ENCODE measurements at regions not wholly inside any gene's neighbourhood (a gene's known extent, or its start where the extent isn't known, plus 50 kb on each side); places are given as distances from the start of the nearest gene placed in this dataset.

DNA sequence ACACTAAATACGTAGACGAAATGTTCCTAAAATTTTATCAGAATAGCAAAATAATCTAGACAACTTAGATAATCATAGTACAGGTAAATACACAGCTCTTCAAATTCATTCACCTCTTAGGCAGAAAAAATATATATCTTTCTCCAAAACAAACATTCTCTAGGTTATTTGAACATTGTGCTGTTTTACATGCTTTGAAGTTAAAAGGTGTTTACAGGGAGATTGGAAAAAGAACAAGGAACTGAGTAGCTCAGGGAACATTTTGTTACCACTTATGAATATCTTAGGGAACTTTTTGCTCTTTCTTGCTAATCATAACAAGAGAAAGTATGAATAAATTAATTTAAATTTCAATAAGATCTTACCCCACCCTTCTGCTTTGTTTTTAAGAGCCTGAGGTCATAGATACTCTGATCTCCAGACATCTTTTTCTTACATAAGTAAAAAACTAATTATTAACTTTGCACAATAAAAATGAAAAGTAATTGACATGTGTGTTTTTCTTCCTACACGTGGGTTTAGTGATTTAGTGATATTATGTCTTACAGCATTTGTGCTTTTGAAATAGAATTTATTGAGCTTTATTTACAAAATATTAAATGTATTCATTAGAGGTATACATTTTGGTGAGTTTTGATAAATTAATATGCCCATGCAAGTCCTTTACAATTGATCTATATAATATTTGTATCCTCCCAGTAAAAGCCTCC is 1141.4 kb upstream of the EYS start:
- TF ChIP-seq TAF1 (IDR thresholded peaks at IDR 0.05; ENCODE audit: low read depth) (no peak), ZBTB7A (IDR thresholded peaks at IDR 0.05; ENCODE audit: low read depth) (no peak), YY1 (IDR thresholded peaks at IDR 0.05; ENCODE audit: low read depth) (no peak), RAD21 (IDR thresholded peaks at IDR 0.05; ENCODE audit: low read depth) (no peak), EP300 (IDR thresholded peaks at IDR 0.05; ENCODE audit: borderline replicate concordance) (no peak), TCF12 (IDR thresholded peaks at IDR 0.05; ENCODE audit: low read depth) (no peak), TEAD4 (IDR thresholded peaks at IDR 0.05) (no peak), CREB1 (IDR thresholded peaks at IDR 0.05; ENCODE audit: low read depth) (no peak)
- TF ChIP-seq, protein P1, sequence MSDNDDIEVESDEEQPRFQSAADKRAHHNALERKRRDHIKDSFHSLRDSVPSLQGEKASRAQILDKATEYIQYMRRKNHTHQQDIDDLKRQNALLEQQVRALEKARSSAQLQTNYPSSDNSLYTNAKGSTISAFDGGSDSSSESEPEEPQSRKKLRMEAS (IDR thresholded peaks at IDR 0.05): no peak
- TF ChIP-seq, protein P2, sequence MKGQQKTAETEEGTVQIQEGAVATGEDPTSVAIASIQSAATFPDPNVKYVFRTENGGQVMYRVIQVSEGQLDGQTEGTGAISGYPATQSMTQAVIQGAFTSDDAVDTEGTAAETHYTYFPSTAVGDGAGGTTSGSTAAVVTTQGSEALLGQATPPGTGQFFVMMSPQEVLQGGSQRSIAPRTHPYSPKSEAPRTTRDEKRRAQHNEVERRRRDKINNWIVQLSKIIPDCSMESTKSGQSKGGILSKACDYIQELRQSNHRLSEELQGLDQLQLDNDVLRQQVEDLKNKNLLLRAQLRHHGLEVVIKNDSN (IDR thresholded peaks at IDR 0.05): no peak
- TF ChIP-seq, protein P3, sequence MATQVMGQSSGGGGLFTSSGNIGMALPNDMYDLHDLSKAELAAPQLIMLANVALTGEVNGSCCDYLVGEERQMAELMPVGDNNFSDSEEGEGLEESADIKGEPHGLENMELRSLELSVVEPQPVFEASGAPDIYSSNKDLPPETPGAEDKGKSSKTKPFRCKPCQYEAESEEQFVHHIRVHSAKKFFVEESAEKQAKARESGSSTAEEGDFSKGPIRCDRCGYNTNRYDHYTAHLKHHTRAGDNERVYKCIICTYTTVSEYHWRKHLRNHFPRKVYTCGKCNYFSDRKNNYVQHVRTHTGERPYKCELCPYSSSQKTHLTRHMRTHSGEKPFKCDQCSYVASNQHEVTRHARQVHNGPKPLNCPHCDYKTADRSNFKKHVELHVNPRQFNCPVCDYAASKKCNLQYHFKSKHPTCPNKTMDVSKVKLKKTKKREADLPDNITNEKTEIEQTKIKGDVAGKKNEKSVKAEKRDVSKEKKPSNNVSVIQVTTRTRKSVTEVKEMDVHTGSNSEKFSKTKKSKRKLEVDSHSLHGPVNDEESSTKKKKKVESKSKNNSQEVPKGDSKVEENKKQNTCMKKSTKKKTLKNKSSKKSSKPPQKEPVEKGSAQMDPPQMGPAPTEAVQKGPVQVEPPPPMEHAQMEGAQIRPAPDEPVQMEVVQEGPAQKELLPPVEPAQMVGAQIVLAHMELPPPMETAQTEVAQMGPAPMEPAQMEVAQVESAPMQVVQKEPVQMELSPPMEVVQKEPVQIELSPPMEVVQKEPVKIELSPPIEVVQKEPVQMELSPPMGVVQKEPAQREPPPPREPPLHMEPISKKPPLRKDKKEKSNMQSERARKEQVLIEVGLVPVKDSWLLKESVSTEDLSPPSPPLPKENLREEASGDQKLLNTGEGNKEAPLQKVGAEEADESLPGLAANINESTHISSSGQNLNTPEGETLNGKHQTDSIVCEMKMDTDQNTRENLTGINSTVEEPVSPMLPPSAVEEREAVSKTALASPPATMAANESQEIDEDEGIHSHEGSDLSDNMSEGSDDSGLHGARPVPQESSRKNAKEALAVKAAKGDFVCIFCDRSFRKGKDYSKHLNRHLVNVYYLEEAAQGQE (IDR thresholded peaks at IDR 0.05; ENCODE audit: low read depth): no peak
